ENCODE measurements at regions not wholly inside any gene's neighbourhood (a gene's known extent, or its start where the extent isn't known, plus 50 kb on each side); places are given as distances from the start of the nearest gene placed in this dataset.

DNA sequence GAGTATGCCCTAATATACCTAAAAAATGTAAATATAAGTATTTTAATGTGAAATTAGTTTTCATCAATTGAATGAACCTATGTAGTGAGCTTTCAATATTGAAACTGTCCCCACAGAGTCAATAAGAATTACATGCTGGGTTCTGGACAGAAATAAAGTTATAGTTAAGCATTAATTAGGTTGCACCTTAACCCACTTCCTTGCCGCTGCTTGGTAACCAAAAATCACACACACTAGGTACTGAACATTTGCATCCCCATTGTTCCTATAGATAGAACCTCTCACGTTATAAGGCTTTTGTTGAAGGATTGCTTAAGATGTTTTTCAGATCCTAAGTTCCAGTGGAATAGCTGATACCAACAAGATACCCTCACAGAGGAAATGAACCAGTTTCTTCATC is 237.1 kb upstream of the OPRM1 start:
- TF ChIP-seq SIN3A (IDR thresholded peaks at IDR 0.05; ENCODE audit: borderline replicate concordance, insufficient read depth, low read length) = no peak
- no peak for TF ChIP-seq TAF1 (IDR thresholded peaks at IDR 0.05; ENCODE audit: borderline replicate concordance, insufficient read depth, low read length)
- TF ChIP-seq FOXP2 (optimal IDR thresholded peaks at IDR 0.05; ENCODE audit: borderline replicate concordance, extremely low read depth, extremely low read length, insufficient read depth) = no peak
- TF ChIP-seq, protein P1, sequence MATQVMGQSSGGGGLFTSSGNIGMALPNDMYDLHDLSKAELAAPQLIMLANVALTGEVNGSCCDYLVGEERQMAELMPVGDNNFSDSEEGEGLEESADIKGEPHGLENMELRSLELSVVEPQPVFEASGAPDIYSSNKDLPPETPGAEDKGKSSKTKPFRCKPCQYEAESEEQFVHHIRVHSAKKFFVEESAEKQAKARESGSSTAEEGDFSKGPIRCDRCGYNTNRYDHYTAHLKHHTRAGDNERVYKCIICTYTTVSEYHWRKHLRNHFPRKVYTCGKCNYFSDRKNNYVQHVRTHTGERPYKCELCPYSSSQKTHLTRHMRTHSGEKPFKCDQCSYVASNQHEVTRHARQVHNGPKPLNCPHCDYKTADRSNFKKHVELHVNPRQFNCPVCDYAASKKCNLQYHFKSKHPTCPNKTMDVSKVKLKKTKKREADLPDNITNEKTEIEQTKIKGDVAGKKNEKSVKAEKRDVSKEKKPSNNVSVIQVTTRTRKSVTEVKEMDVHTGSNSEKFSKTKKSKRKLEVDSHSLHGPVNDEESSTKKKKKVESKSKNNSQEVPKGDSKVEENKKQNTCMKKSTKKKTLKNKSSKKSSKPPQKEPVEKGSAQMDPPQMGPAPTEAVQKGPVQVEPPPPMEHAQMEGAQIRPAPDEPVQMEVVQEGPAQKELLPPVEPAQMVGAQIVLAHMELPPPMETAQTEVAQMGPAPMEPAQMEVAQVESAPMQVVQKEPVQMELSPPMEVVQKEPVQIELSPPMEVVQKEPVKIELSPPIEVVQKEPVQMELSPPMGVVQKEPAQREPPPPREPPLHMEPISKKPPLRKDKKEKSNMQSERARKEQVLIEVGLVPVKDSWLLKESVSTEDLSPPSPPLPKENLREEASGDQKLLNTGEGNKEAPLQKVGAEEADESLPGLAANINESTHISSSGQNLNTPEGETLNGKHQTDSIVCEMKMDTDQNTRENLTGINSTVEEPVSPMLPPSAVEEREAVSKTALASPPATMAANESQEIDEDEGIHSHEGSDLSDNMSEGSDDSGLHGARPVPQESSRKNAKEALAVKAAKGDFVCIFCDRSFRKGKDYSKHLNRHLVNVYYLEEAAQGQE (IDR thresholded peaks at IDR 0.05; ENCODE audit: insufficient read depth in 1 of 2, low read depth in 2 of 2, low read length in 2 of 2) = no peak
- no peak for TF ChIP-seq POLR2AphosphoS5 (IDR thresholded peaks at IDR 0.05; ENCODE audit: low read depth, low read length)

DNA sequence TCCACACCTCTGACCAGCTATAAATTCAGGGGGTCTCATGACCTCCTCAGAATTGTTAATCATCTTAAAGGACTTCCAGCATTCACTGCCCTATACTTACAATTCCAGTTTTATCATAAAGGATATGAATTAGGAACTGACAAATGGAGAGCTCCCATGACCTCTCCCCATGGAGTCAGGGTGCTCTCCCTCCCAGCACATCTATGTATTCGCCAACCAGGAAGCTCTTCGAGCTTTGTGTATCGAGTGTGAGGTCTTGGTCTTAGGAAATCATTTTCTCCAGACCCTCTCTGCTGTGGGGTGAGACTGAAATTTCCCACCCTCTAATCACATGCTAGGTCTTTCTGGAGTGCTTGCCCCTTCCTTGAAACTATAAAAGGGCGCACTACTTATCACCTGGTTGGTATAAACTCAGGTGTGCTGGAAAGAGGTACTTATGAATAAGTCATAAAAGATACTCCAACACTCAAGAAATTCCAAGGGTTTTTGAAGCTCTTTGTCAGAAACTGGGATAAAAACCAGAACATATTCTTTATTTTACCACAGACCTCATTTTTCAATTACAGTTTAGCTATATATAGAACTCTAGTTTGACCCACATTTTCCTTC is 238.4 kb upstream of the OPRM1 start:
- TF ChIP-seq, protein P1 (IDR thresholded peaks at IDR 0.05; ENCODE audit: insufficient read depth in 1 of 2, low read depth in 2 of 2, low read length in 2 of 2) = no peak
- TF ChIP-seq POLR2AphosphoS5 (IDR thresholded peaks at IDR 0.05; ENCODE audit: low read depth, low read length) = no peak

DNA sequence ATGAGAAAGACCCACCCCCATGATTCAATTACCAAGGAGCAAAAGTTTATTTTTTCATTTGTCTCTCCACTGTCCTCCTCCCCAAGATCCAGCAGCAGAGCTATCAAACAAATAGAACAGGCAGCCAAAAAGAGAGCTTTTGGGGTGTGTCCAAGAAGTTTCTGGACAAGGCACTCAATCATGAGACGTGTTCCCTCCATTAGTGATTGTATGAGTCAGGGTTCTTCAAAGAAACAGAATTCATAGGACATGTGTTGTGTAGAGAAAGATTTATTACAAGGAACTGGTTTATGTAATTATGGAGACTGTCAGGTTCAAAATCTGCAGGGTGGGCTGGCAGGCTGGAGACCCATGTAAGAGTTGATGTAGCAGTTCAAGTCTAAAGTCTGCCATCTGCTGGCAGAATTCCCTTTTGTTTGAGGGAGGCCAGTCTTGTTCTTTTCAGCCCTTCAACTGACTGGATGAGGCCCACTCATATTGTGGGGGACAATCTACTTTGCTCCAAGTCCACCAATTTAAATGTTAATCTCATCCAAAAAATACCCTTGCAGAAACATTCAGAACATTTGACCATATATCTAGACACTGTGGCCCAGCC is 248.1 kb upstream of the OPRM1 start:
- no peak for TF ChIP-seq FOXP2 (optimal IDR thresholded peaks at IDR 0.05; ENCODE audit: borderline replicate concordance, extremely low read depth, extremely low read length, insufficient read depth)
- TF ChIP-seq SIN3A (IDR thresholded peaks at IDR 0.05; ENCODE audit: borderline replicate concordance, insufficient read depth, low read length) = no peak
- no peak for TF ChIP-seq TAF1 (IDR thresholded peaks at IDR 0.05; ENCODE audit: borderline replicate concordance, insufficient read depth, low read length)
- TF ChIP-seq, protein P1 (IDR thresholded peaks at IDR 0.05; ENCODE audit: insufficient read depth in 1 of 2, low read depth in 2 of 2, low read length in 2 of 2) = no peak
- TF ChIP-seq POLR2AphosphoS5 (IDR thresholded peaks at IDR 0.05; ENCODE audit: low read depth, low read length) = no peak

DNA sequence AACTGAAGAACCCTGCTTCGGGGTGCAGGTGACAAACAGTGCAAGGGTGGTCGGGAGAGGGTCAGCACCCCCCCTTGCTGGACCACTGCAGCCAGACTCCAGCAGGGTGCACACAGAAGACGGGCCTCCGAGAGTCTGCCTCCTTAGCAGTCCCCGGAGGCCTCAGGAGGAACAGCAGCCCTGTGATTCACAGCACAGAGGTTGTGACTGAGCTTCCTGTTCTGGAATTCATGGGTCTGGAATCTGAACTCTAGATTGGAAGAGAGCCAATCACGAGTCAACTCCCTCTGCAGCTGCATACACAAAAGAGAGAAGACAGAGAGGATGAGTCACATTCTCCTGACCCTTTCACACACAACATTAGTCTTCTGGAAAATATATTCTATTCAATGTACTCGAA is 249.0 kb upstream of the OPRM1 start:
- TF ChIP-seq, protein P1 (IDR thresholded peaks at IDR 0.05; ENCODE audit: insufficient read depth in 1 of 2, low read depth in 2 of 2, low read length in 2 of 2) = 0 out of 4 replicates have a peak, but pooled peaks of 1 of the 2 experiments have one; percentile 51
- TF ChIP-seq SIN3A (IDR thresholded peaks at IDR 0.05; ENCODE audit: borderline replicate concordance, insufficient read depth, low read length) = no peak
- TF ChIP-seq FOXP2 (optimal IDR thresholded peaks at IDR 0.05; ENCODE audit: borderline replicate concordance, extremely low read depth, extremely low read length, insufficient read depth) = no peak
- TF ChIP-seq TAF1 (IDR thresholded peaks at IDR 0.05; ENCODE audit: borderline replicate concordance, insufficient read depth, low read length) = peak; percentile 12; the same call in 1 of the 2 replicates

DNA sequence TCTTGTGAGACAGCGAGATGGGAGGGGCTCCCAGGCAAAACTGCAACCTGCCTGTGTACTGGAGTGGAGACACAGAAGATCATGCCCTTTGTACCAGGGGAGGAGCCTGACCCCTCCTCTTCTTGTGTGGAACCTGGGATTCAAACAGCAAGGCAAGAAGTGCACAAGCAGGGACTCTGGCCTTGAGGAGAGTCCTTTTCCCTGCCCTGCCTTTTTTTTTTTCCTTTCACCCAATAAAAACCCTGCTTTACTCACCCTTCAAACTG is 251.8 kb upstream of the OPRM1 start:
- TF ChIP-seq, protein P1 (IDR thresholded peaks at IDR 0.05; ENCODE audit: insufficient read depth in 1 of 2, low read depth in 2 of 2, low read length in 2 of 2) = no peak
- TF ChIP-seq TAF1 (IDR thresholded peaks at IDR 0.05; ENCODE audit: borderline replicate concordance, insufficient read depth, low read length) (no peak), POLR2AphosphoS5 (IDR thresholded peaks at IDR 0.05; ENCODE audit: low read depth, low read length) (no peak), SIN3A (IDR thresholded peaks at IDR 0.05; ENCODE audit: borderline replicate concordance, insufficient read depth, low read length) (no peak), FOXP2 (optimal IDR thresholded peaks at IDR 0.05; ENCODE audit: borderline replicate concordance, extremely low read depth, extremely low read length, insufficient read depth) (no peak)

Measured in PFSK-1 (cell line).